ENCODE measurements at regions not wholly inside any gene's neighbourhood (a gene's known extent, or its start where the extent isn't known, plus 50 kb on each side); places are given as distances from the start of the nearest gene placed in this dataset.

GRCh38 chr1:30807318-30808066 lies 49.9 kb upstream of the LAPTM5 start:
- no peak for TF ChIP-seq CTCF (conservative IDR thresholded peaks at IDR 0.05; ENCODE audit: low read depth, low read length)

More at GRCh38 chr1:30807318-30808066, 49.9 kb upstream of the LAPTM5 start:
- DNase-seq (ENCODE audit: low read depth), result no peak
- H3K4me3 ChIP-seq (ENCODE audit: low read depth, low read length), result no peak overlapping the region

All from epithelial cell of proximal tubule (primary cell).